A673 (cell line): ENCODE measurements at regions not wholly inside any gene's neighbourhood (a gene's known extent, or its start where the extent isn't known, plus 50 kb on each side); places are given as distances from the start of the nearest gene placed in this dataset.

Source experiments
- CTCF ChIP-seq: fragments of 300-800, 200-600 bp; sonication (generic); conservative IDR thresholded peaks from 2 replicates; pipeline ENCODE4 v1.5.1; 2017; ENCODE audit warnings: low read depth, mild to moderate bottlenecking, antibody characterized with exemption, low read length, moderate library complexity, mixed read lengths
- EZH2 ChIP-seq: fragments of 200-600 bp; sonication (generic); IDR thresholded peaks from 2 replicates; pipeline ENCODE4 v1.6.1; 2017; ENCODE audit warnings: borderline replicate concordance, low read depth, mild to moderate bottlenecking, mixed read lengths, antibody characterized with exemption, low read length; ENCODE audit not compliant: poor library complexity, severe bottlenecking

- TF ChIP-seq CTCF = no peak
- TF ChIP-seq EZH2 = no peak
Observed at GRCh38 chr20:50369225-50370035, 140.8 kb upstream of the PTPN1 start.
